Activated CD4-positive, alpha-beta memory T cell treated with anti-CD3 and anti-CD28 coated beads, Interleukin-2, amount 10 ng/mL, durations not matched to agents 7 days and 5 days (primary cell): ENCODE measurements at regions not wholly inside any gene's neighbourhood (a gene's known extent, or its start where the extent isn't known, plus 50 kb on each side); places are given as distances from the start of the nearest gene placed in this dataset.
"Not testable (repeated sequence)": the region's sequence is repeated elsewhere in the genome, so short reads cannot be mapped to it uniquely, and the experiment has no call there.

Source experiments
- CTCF ChIA-PET: fragments of 350-600 bp; sonication (Branson Sonifier 250); formaldehyde crosslinking; loops from one replicate; lab custom pipeline; 2021; ENCODE audit warnings: antibody characterized with exemption, inconsistent platforms; lab: Charles Lee
- POLR2A ChIA-PET: fragments of 350-600 bp; sonication (Branson Sonifier 250); formaldehyde crosslinking; loops from one replicate; lab custom pipeline; 2021; ENCODE audit warnings: antibody characterized with exemption; lab: Charles Lee
- DNase-seq: peaks from one replicate; pipeline ENCODE4 v3.0.0-alpha.2; 2020
- H3K27ac Mint-ChIP-seq: one replicate; pipeline ENCODE4 v1.8.0; 2021; ENCODE audit warnings: mild to moderate bottlenecking, mixed read lengths
- H3K27me3 Mint-ChIP-seq: one replicate; pipeline ENCODE4 v1.8.0; 2021; ENCODE audit warnings: mixed read lengths
- H3K36me3 Mint-ChIP-seq: one replicate; pipeline ENCODE4 v1.8.0; 2021; ENCODE audit warnings: low read depth, mixed read lengths
- H3K4me1 Mint-ChIP-seq: one replicate; pipeline ENCODE4 v1.8.0; 2021; ENCODE audit warnings: mixed read lengths
- H3K4me3 Mint-ChIP-seq: one replicate; pipeline ENCODE4 v1.8.0; 2021; ENCODE audit warnings: mild to moderate bottlenecking, mixed read lengths
- H3K9me3 Mint-ChIP-seq: one replicate; pipeline ENCODE4 v1.8.0; 2021; ENCODE audit warnings: mixed read lengths

DNA sequence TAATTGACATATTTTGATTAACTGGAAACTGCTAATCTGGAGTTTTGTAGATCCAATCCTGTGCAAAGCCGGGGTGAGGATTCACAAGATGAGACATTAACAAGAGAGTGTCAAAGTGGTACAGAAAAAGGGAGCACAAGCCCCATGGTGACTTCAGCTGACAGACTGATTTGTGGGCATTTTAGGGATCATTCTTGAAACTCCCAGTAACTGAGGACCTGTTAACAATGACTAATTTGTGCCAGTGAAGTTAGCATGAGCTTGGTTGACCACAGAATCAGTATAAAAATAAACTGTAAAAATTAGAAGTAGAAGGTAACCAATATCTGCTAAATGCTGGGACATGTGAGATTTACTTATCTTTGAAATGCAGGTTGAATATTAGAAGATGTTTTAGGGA, 1578.3 kb downstream of the EFNA5 start:
- POLR2A ChIA-PET, result no interaction called here
- CTCF ChIA-PET, result no interaction called here
- no peak overlapping the region for H3K4me3 Mint-ChIP-seq
- peaks cover 2% of the 10 kb centered on the region for H3K9me3 Mint-ChIP-seq
- no peaks in the 10 kb centered on the region for H3K27me3 Mint-ChIP-seq
- no peaks in the 10 kb centered on the region for H3K36me3 Mint-ChIP-seq
- DNase-seq, result no peak
- H3K4me1 Mint-ChIP-seq, result no peaks in the 10 kb centered on the region
- no peak overlapping the region for H3K27ac Mint-ChIP-seq

DNA sequence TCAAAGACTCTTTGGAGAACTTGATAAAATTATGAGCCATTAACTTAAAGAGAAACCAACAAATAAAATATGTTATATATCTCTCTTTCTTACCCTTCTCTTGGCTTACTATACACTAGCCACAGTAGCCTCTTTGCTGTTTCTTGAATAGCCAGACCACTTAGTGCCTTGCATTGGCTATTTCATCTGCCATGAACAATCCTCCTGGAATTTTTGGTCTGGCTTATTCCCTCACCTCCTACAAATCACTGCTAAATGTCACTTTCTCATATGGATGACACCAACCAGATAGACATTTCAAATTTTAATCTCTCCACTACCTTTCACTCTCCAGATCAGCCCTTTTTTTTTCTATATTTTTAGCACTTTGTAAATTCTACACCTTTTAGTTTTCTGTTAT, 1581.7 kb downstream of the EFNA5 start:
- no peaks in the 10 kb centered on the region for H3K27me3 Mint-ChIP-seq
- no peak for DNase-seq
- peaks cover 4% of the 10 kb centered on the region for H3K9me3 Mint-ChIP-seq
- H3K36me3 Mint-ChIP-seq, result no peaks in the 10 kb centered on the region
- ChIA-PET POLR2A (no interaction called here), CTCF (no interaction called here)
- no peak overlapping the region for H3K4me3 Mint-ChIP-seq
- no peak overlapping the region for H3K27ac Mint-ChIP-seq
- no peaks in the 10 kb centered on the region for H3K4me1 Mint-ChIP-seq

DNA sequence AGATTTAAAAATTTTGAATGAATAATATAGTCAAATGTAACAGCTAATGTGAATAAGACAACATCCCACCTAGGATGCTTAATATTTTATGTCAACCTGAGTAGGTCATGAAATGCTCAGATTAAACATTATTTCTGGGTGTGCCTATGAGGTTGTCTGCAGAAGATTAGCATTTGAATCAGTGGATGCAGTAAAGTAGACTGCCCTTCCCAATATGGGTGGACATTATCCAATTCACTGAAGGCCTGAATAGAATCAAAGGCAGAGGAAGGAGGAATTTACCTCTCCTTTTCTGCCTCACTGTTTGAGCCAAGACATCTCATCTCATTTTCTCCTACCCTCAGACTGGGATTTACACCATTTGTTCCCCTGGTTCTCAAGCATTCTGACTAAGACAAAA, 1582.3 kb downstream of the EFNA5 start:
- H3K36me3 Mint-ChIP-seq, result no peaks in the 10 kb centered on the region
- peaks cover 4% of the 10 kb centered on the region for H3K9me3 Mint-ChIP-seq
- no peak for DNase-seq
- H3K27me3 Mint-ChIP-seq, result no peaks in the 10 kb centered on the region
- CTCF ChIA-PET, result no interaction called here
- H3K27ac Mint-ChIP-seq, result no peak overlapping the region
- H3K4me3 Mint-ChIP-seq, result no peak overlapping the region
- no peaks in the 10 kb centered on the region for H3K4me1 Mint-ChIP-seq
- POLR2A ChIA-PET, result no interaction called here

DNA sequence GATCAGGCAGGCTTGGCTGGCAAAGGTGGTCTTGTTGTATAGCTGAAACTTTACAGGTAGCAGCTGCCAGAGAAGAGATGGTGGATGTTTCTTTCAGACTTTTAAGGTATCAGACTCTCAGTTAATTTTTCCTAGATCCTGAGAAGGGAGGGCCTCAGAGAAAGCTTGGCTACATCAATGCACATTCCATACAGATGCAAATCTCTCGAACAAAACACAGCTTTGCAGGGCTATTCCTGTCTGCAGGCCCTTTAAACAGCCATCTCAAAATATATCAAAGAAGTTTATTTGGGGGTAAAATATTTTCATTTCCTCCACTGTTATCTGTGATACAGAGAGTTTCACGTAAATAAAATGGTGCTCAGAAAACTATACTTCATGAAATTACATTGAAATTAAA, 1584.4 kb downstream of the EFNA5 start:
- ChIA-PET POLR2A (no interaction called here), CTCF (no interaction called here)
- Mint-ChIP-seq H3K36me3 (no peaks in the 10 kb centered on the region), H3K27me3 (no peaks in the 10 kb centered on the region), H3K4me1 (no peaks in the 10 kb centered on the region), H3K27ac (no peak overlapping the region), H3K4me3 (no peak overlapping the region), H3K9me3 (peaks cover 4% of the 10 kb centered on the region)
- no peak for DNase-seq

DNA sequence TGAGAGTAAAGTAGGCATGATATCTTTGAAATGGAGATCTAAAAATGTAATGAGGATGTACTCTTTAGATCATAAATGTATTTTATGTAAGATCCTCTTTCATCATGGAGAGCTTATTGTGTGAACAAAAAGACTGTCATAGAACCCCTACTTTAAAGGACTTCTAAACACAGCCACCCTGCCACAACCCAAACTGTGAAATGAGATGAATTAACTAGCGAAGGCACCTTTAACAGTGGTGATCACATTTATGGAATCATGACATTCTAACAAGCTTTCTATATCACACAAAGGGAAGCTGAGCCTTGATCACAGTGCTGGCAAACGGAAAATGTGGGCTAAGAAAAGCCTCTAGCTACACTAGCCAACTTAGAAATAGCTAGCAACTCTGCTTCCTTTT, 1585.2 kb downstream of the EFNA5 start:
- peaks cover 4% of the 10 kb centered on the region for H3K9me3 Mint-ChIP-seq
- CTCF ChIA-PET, result no interaction called here
- POLR2A ChIA-PET, result no interaction called here

DNA sequence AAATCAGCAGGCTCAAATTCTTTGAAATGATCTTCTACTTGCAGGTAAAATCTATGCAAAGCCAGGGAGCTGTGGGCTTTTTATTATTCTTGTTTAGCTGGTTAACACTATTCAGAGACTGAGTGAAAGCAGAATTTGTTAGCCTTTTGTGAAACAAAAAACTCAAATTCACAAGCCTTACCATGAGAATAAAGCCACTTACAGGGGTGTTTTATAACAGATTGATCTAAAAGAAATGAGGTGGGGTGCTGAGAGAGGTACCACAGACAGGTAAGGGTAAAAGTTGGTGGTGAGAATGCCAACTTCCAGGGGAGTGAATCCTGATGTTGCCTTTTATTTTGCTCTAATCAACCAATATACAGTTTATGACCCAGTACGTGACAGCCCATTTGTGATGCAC, 1585.6 kb downstream of the EFNA5 start:
- DNase-seq, result no peak
- Mint-ChIP-seq H3K4me1 (no peaks in the 10 kb centered on the region), H3K27me3 (no peaks in the 10 kb centered on the region), H3K9me3 (peaks cover 4% of the 10 kb centered on the region), H3K36me3 (no peaks in the 10 kb centered on the region), H3K27ac (no peak overlapping the region), H3K4me3 (no peak overlapping the region)
- CTCF ChIA-PET, result no interaction called here
- POLR2A ChIA-PET, result no interaction called here

More for the DNA sequence above, 1585.2 kb downstream of the EFNA5 start:
- DNase-seq, result no peak
- Mint-ChIP-seq H3K27me3 (no peaks in the 10 kb centered on the region), H3K4me3 (no peak overlapping the region), H3K27ac (no peak overlapping the region), H3K36me3 (no peaks in the 10 kb centered on the region), H3K4me1 (no peaks in the 10 kb centered on the region)

DNA sequence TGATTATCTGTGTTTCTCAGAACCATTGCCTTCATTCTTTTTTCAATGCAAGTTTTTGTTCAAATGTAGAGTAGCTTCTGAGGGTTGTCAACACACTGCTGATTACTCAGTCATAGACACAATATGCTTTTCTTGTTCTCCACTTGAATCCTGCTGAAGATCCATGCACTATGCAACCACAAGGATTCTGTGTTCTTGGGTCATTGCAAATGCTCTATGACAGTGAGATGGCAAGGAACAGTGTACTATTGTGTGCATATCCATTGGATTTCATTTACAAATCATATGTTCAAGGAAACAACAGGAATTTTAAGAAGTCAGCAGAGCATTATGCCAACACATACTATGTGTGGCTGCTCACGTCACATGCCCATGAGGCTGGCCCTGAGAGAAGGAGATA, 1590.2 kb downstream of the EFNA5 start:
- DNase-seq, result no peak
- Mint-ChIP-seq H3K27ac (no peak overlapping the region), H3K36me3 (no peaks in the 10 kb centered on the region), H3K27me3 (no peaks in the 10 kb centered on the region), H3K9me3 (no peaks in the 10 kb centered on the region), H3K4me3 (no peak overlapping the region), H3K4me1 (no peaks in the 10 kb centered on the region)
- POLR2A ChIA-PET, result no interaction called here
- CTCF ChIA-PET, result no interaction called here

DNA sequence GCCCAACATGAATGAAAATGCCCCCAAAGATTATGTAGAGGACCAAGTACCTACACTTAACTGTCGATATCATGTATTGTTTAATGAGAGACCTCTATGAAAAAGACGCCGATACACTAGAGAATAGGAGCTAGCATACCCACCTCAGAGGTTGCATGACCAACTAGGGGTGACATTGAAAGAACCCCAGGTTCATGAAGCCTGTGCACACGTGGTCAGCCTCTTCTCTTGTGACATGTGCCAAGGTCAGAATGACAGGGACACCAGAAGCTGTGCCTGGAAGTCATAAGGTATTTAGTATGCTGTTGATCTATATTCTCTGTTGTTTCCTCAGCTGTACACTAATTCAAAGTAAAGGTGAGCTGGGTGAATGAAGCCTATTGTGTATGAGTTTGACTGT, 1594.1 kb downstream of the EFNA5 start:
- DNase-seq, result no peak
- ChIA-PET POLR2A (no interaction called here), CTCF (no interaction called here)
- Mint-ChIP-seq H3K4me3 (no peak overlapping the region), H3K27ac (no peak overlapping the region), H3K27me3 (no peaks in the 10 kb centered on the region), H3K4me1 (no peaks in the 10 kb centered on the region), H3K9me3 (no peaks in the 10 kb centered on the region), H3K36me3 (no peaks in the 10 kb centered on the region)

DNA sequence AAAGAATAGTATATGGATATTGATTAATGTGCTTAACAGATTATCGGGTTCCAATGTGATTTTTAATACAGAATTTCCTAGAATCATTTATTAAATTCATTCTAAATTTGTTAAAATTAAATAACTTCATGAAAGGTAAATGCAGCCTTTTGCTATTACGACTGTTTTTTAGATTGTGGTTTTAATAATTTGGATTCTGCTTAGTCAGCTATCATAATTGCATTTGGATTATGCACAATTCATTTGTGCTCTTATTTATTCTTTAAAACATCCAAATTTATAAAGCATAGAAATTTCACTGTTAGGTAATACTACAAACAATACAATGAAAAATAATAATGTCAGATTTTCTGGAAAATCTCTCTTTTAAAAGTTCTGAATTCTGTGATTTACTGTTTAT, 1598.5 kb downstream of the EFNA5 start:
- Mint-ChIP-seq H3K36me3 (no peaks in the 10 kb centered on the region), H3K4me3 (no peak overlapping the region), H3K9me3 (no peaks in the 10 kb centered on the region), H3K27me3 (no peaks in the 10 kb centered on the region), H3K4me1 (no peaks in the 10 kb centered on the region), H3K27ac (no peak overlapping the region)
- CTCF ChIA-PET, result no interaction called here
- POLR2A ChIA-PET, result no interaction called here
- DNase-seq, result no peak

DNA sequence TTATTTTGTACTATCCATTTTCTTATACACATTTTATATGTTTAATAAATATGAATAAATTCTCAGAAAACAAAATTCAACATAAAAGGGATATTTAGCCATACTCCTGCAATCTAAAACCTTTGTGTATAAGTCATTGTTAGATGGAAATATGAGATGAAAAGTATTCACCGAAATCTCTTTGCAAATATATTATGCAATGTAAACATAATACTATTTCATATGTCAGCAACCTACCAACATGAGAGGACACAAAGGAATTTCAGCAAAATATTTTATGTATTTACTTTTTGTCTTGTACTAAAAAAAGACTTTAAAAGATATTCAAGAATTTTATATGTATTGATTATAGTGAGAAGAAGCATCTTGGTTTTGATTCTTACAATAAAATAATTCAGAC, 1623.4 kb downstream of the EFNA5 start:
- H3K4me3 Mint-ChIP-seq, result no peak overlapping the region
- H3K9me3 Mint-ChIP-seq, result peaks cover 11% of the 10 kb centered on the region

DNA sequence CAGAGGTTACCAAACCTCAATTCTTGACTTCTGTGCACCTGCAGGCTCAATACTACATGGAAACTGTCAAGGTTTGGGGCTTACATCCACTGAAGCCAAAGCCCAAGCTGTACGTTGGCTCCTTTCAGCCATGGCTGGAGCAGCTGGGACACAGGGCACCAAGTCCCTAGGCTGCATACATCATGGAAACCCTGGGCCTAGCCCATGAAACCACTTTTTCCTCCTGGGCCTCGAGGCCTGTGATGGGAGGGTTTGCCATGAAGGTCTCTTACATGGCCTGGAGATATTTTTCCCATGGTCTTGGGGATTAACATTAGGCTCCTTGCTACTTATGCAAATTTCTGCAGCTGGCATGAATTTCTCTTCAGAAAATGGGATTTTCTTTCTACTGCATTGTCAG, 1638.7 kb downstream of the EFNA5 start:
- CTCF ChIA-PET, H3K36me3 Mint-ChIP-seq: not testable (repeated sequence)

More for the DNA sequence above, 1623.4 kb downstream of the EFNA5 start:
- no peak overlapping the region for H3K27ac Mint-ChIP-seq
- no peaks in the 10 kb centered on the region for H3K4me1 Mint-ChIP-seq
- H3K36me3 Mint-ChIP-seq, result no peaks in the 10 kb centered on the region
- CTCF ChIA-PET, result no interaction called here
- no peak for DNase-seq
- POLR2A ChIA-PET, result no interaction called here
- H3K27me3 Mint-ChIP-seq, result no peaks in the 10 kb centered on the region

DNA sequence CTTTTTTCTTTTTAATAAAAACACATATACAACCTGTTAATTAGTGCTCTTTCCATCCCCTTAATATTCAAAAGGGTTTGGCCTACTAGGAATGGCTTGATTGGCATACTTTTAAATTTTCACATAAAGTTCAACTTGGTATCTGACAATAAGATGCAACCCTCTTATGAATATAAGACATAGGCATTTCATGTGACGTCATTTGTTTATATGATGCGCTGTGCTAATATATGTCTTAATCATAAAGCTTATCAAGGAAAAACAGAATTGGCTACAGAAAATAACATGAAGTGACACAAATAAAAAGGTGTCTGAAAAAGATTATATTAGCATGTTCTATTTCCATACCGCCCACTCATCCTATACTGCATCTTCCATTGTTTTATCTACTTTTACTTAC, 1642.4 kb downstream of the EFNA5 start:
- Mint-ChIP-seq H3K4me1 (no peaks in the 10 kb centered on the region), H3K9me3 (peaks cover 17% of the 10 kb centered on the region), H3K27ac (no peak overlapping the region), H3K4me3 (no peak overlapping the region), H3K27me3 (no peaks in the 10 kb centered on the region), H3K36me3 (no peaks in the 10 kb centered on the region)
- CTCF ChIA-PET, result no interaction called here
- POLR2A ChIA-PET, result no interaction called here
- DNase-seq, result no peak

More for the DNA sequence above, 1638.7 kb downstream of the EFNA5 start:
- H3K27me3 Mint-ChIP-seq, DNase-seq, POLR2A ChIA-PET, H3K4me3 Mint-ChIP-seq, H3K4me1 Mint-ChIP-seq, H3K27ac Mint-ChIP-seq: not testable (repeated sequence)
- H3K9me3 Mint-ChIP-seq, result peaks cover 17% of the 10 kb centered on the region

DNA sequence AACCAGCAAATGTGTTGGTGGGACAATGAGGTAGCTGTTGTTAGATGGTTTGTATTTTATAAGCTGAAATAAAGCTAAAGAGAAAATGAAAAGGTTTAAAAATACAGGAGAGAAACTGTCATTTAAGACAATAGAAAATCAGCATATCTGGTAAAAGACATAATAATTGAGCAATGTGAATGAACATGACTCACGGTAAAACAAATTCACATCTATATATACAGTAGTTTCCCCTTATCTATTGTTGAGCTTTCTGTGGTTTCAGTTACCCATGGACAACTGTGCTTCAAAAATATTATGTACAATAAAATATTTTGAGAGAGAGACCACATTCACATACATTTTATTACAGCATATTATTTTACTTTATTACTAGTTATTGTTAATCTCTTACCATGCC, 1649.8 kb downstream of the EFNA5 start:
- H3K36me3 Mint-ChIP-seq, result no peaks in the 10 kb centered on the region
- peaks cover 1% of the 10 kb centered on the region for H3K9me3 Mint-ChIP-seq
- H3K4me1 Mint-ChIP-seq, result no peaks in the 10 kb centered on the region
- H3K4me3 Mint-ChIP-seq, result no peak overlapping the region
- POLR2A ChIA-PET, result no interaction called here
- no peak overlapping the region for H3K27ac Mint-ChIP-seq
- CTCF ChIA-PET, result no interaction called here
- H3K27me3 Mint-ChIP-seq, result no peaks in the 10 kb centered on the region
- no peak for DNase-seq

DNA sequence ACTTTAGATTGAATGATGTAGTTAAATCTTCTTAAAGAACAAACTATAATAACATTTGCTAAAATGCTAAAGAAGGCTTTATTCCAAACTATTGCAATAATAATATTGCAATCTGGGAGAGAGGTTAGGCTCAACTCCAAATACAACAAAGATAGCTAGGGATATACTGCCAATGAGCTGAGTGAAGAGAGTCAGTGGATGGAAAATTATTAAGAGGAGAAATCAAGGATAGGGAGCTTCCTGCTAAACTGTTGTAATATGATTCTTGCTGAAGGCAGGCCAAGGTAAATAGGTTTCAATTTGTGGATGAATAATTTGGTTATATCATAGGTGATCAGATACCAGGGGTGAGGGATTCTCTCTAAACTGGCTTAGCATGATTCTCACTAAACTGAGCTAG, 1651.5 kb downstream of the EFNA5 start:
- Mint-ChIP-seq H3K27ac (no peak overlapping the region), H3K36me3 (no peaks in the 10 kb centered on the region), H3K9me3 (peaks cover 2% of the 10 kb centered on the region), H3K27me3 (no peaks in the 10 kb centered on the region), H3K4me1 (no peaks in the 10 kb centered on the region), H3K4me3 (no peak overlapping the region)
- DNase-seq, result no peak
- POLR2A ChIA-PET, result no interaction called here
- CTCF ChIA-PET, result no interaction called here
